ENCODE measurements at regions not wholly inside any gene's neighbourhood (a gene's known extent, or its start where the extent isn't known, plus 50 kb on each side); places are given as distances from the start of the nearest gene placed in this dataset.
"Not testable (repeated sequence)": the region's sequence is repeated elsewhere in the genome, so short reads cannot be mapped to it uniquely, and the experiment has no call there.

DNA sequence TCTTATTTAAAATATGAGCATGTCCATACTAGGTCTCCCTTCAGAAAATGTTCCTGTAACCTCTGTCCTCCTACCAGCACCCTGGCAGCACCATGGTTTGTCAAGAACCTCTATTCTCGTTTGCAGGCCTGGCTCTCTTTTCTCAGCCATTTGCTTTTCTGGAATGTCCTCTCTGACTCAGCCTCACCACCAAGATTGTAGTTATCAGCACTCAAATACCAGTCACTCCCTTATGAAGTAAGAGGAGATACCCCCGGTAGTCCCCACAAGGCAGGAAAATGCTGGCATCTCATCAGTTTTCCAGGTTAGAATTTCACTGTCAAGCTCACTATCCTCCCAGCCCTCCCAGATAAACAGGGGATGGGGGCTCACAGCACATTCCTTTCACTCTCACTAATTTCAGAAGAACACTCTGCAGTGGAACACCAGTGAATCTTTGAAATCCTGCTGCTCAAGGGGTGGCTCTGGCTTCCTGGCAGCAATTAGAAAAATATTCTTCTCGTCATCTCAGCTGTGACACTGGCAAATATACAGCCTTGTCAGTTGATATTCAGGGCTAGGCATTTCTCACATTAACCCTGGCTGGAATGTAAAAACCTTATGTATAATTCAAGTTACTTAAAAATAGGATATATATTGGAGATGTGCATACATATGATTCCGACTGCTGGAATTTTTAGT, 129.2 kb downstream of the TBX18 start:
- TF ChIP-seq SIN3A (IDR thresholded peaks at IDR 0.05; ENCODE audit: borderline replicate concordance, insufficient read depth, low read depth, low read length) (no peak), POLR2AphosphoS5 (IDR thresholded peaks at IDR 0.05; ENCODE audit: low read depth, low read length) (no peak), TCF7L2 (IDR thresholded peaks at IDR 0.05; ENCODE audit: low read depth, low read length) (no peak)
- TF ChIP-seq, protein P1, sequence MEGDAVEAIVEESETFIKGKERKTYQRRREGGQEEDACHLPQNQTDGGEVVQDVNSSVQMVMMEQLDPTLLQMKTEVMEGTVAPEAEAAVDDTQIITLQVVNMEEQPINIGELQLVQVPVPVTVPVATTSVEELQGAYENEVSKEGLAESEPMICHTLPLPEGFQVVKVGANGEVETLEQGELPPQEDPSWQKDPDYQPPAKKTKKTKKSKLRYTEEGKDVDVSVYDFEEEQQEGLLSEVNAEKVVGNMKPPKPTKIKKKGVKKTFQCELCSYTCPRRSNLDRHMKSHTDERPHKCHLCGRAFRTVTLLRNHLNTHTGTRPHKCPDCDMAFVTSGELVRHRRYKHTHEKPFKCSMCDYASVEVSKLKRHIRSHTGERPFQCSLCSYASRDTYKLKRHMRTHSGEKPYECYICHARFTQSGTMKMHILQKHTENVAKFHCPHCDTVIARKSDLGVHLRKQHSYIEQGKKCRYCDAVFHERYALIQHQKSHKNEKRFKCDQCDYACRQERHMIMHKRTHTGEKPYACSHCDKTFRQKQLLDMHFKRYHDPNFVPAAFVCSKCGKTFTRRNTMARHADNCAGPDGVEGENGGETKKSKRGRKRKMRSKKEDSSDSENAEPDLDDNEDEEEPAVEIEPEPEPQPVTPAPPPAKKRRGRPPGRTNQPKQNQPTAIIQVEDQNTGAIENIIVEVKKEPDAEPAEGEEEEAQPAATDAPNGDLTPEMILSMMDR (IDR thresholded peaks at IDR 0.05), result no peak
- TF ChIP-seq, protein P2, sequence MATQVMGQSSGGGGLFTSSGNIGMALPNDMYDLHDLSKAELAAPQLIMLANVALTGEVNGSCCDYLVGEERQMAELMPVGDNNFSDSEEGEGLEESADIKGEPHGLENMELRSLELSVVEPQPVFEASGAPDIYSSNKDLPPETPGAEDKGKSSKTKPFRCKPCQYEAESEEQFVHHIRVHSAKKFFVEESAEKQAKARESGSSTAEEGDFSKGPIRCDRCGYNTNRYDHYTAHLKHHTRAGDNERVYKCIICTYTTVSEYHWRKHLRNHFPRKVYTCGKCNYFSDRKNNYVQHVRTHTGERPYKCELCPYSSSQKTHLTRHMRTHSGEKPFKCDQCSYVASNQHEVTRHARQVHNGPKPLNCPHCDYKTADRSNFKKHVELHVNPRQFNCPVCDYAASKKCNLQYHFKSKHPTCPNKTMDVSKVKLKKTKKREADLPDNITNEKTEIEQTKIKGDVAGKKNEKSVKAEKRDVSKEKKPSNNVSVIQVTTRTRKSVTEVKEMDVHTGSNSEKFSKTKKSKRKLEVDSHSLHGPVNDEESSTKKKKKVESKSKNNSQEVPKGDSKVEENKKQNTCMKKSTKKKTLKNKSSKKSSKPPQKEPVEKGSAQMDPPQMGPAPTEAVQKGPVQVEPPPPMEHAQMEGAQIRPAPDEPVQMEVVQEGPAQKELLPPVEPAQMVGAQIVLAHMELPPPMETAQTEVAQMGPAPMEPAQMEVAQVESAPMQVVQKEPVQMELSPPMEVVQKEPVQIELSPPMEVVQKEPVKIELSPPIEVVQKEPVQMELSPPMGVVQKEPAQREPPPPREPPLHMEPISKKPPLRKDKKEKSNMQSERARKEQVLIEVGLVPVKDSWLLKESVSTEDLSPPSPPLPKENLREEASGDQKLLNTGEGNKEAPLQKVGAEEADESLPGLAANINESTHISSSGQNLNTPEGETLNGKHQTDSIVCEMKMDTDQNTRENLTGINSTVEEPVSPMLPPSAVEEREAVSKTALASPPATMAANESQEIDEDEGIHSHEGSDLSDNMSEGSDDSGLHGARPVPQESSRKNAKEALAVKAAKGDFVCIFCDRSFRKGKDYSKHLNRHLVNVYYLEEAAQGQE (IDR thresholded peaks at IDR 0.05; ENCODE audit: insufficient read depth in 1 of 2, low read depth in 2 of 2, low read length in 1 of 2), result no peak
- intact Hi-C loops (cut with micrococcal nuclease; ENCODE audit: unreplicated experiment), result no loop called here
- H3K27ac ChIP-seq (ENCODE audit: low read length), result no peak overlapping the region
- in situ Hi-C loops (cut with HindIII; ENCODE audit: low pct_unique_long_range_greater_than_20kb, low sequenced_read_pairs), result no loop called here
- no peak for ATAC-seq
- no peak overlapping the region for H3K4me3 ChIP-seq (ENCODE audit: low read depth in 2 of 2, low read length in 2 of 2)
- no peaks in the 10 kb centered on the region for H3K4me1 ChIP-seq (ENCODE audit: control insufficient read depth, insufficient read depth, low read length)
- BruUV-seq (replicated peaks), result no TSS peak
- no peaks in the 10 kb centered on the region for H3K36me3 ChIP-seq (ENCODE audit: control insufficient read depth, insufficient read depth, low read length)
- CTCF ChIA-PET, result no interaction called here
- H3K9me3 ChIP-seq (ENCODE audit: control insufficient read depth, insufficient read depth, low read depth, low read length), result no peaks in the 10 kb centered on the region
- H3K27me3 ChIP-seq (ENCODE audit: control insufficient read depth, insufficient read depth, low read length), result no peaks in the 10 kb centered on the region
- POLR2A ChIA-PET, result no interaction called here
- no peak for DNase-seq (ENCODE audit: low read depth, low spot score)

DNA sequence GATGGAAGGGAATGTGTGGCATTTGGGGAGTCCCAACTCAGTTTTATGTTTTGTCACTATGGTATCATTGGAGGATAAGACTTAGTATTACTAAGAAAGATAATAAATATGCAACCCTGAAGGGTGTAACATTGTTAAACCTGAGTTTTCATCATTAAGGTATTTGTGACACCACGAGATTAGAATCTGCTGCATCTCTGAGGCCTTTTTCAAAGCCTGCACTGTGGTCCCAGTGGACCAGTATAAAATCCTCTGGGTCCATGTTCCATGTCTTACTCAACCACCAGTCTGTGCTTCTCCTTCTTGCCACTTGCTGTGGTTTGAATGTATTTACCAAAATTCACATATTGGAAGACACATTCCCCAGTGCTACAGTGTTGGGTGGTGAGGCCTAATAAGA, 130.6 kb downstream of the TBX18 start:
- intact Hi-C loops (cut with micrococcal nuclease; ENCODE audit: unreplicated experiment) (no loop called here), in situ Hi-C loops (cut with HindIII; ENCODE audit: low pct_unique_long_range_greater_than_20kb, low sequenced_read_pairs) (no loop called here)
- no TSS peak for BruUV-seq (replicated peaks)
- no peaks in the 10 kb centered on the region for H3K27me3 ChIP-seq (ENCODE audit: control insufficient read depth, insufficient read depth, low read length)
- ATAC-seq (no peak), DNase-seq (ENCODE audit: low read depth, low spot score) (no peak)
- H3K9me3 ChIP-seq (ENCODE audit: control insufficient read depth, insufficient read depth, low read depth, low read length), result no peaks in the 10 kb centered on the region
- no peak overlapping the region for H3K4me3 ChIP-seq (ENCODE audit: low read depth in 2 of 2, low read length in 2 of 2)
- TF ChIP-seq, protein P2 (IDR thresholded peaks at IDR 0.05; ENCODE audit: insufficient read depth in 1 of 2, low read depth in 2 of 2, low read length in 1 of 2), result no peak
- H3K36me3 ChIP-seq (ENCODE audit: control insufficient read depth, insufficient read depth, low read length), result no peaks in the 10 kb centered on the region
- CTCF ChIA-PET, result no interaction called here
- no peaks in the 10 kb centered on the region for H3K4me1 ChIP-seq (ENCODE audit: control insufficient read depth, insufficient read depth, low read length)
- no peak overlapping the region for H3K27ac ChIP-seq (ENCODE audit: low read length)
- POLR2A ChIA-PET, result no interaction called here

DNA sequence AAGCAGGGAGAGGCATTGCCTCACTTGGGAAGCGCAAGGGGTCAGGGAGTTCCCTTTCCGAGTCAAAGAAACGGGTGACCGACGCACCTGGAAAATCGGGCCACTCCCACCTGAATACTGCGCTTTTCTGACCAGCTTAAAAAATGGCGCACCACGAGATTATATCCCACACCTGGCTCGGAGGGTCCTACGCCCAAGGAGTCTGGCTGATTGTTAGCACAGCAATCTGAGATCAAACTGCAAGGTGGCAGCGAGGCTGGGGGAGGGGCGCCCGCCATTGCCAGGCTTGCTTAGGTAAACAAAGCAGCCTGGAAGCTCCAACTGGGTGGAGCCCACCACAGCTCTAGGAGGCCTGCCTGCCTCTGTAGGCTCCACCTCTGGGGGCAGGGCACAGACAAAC, 137.9 kb downstream of the TBX18 start:
- DNase-seq (ENCODE audit: low read depth, low spot score); intact Hi-C loops (cut with micrococcal nuclease; ENCODE audit: unreplicated experiment); ATAC-seq; BruUV-seq (replicated peaks); H3K4me1 ChIP-seq (ENCODE audit: control insufficient read depth, insufficient read depth, low read length); H3K27ac ChIP-seq (ENCODE audit: low read length); H3K36me3 ChIP-seq (ENCODE audit: control insufficient read depth, insufficient read depth, low read length); H3K4me3 ChIP-seq (ENCODE audit: low read depth in 2 of 2, low read length in 2 of 2); POLR2A ChIA-PET; H3K9me3 ChIP-seq (ENCODE audit: control insufficient read depth, insufficient read depth, low read depth, low read length); in situ Hi-C loops (cut with HindIII; ENCODE audit: low pct_unique_long_range_greater_than_20kb, low sequenced_read_pairs); CTCF ChIA-PET; H3K27me3 ChIP-seq (ENCODE audit: control insufficient read depth, insufficient read depth, low read length): not testable (repeated sequence)
